K562 (cell line): ENCODE measurements at regions not wholly inside any gene's neighbourhood (a gene's known extent, or its start where the extent isn't known, plus 50 kb on each side); places are given as distances from the start of the nearest gene placed in this dataset.
A peak's percentile ranks its signal among the peaks of the same experiment; 100 is the strongest.

ENCODE experiments used
- ATAC-seq: fragments of 200-7000 bp; cut with Tn5 transposase; 3 replicates; pipeline ENCODE4 v1.9.1; 2020; ENCODE audit warnings: moderate library complexity
- BruUV-seq: library from RNA; stranded (reverse); fragments of 400-500 nt; replicated peaks from 2 replicates; lab custom pipeline; 2021; lab: Mats Ljungman, UMichigan
- CTCF ChIA-PET: fragments of 300-600 bp; formaldehyde crosslinking; extraction: SDS; loops from one replicate; lab custom pipeline; 2021; ENCODE audit warnings: low intra/inter-chr PET ratio; lab: Yijun Ruan, JAX
- POLR2A ChIA-PET: fragments of 300-600, 350-650 bp; sonication (Branson Sonifier 250); formaldehyde crosslinking; extraction: SDS; loops from one replicate; lab custom pipeline; 2021; ENCODE audit warnings: antibody characterized with exemption, inconsistent platforms; lab: Yijun Ruan, JAX
- DNase-seq, 4 experiments: peaks; one replicate each; pipeline versions ENCODE4 v3.0.0 to v3.0.0-alpha.2; 2011 to 2018; ENCODE audit warnings: low spot score in 3 of 4, mixed read lengths in 3 of 4; ENCODE audit errors: extremely low read depth in 1 of 4
- FAIRE-seq: peaks from 2 replicates; lab custom pipeline; 2011; peaks lifted over from hg19 to GRCh38; lab: Jason Lieb, UNC
- H2AFZ ChIP-seq: 2 replicates; pipeline ENCODE4 v1.6.0; 2011; ENCODE audit warnings: low read depth, low read length, control low read depth, inconsistent platforms
- H3K27ac ChIP-seq: fragments of 200-600 bp; 3 replicates; pipeline ENCODE4 v1.8.0; 2011; ENCODE audit warnings: low read depth, mild to moderate bottlenecking, control low read depth, inconsistent platforms, low read length, moderate library complexity, mixed read lengths; ENCODE audit errors: extremely low read depth
- H3K27me3 ChIP-seq, 2 experiments: fragments of 300-600 bp in 1 of 2; 2 replicates in 1 of 2; 3 replicates in 1 of 2; pipeline versions ENCODE4 v1.6.0 to v1.8.0; 2011; ENCODE audit warnings: inconsistent platforms in 2 of 2, low read length in 2 of 2, mild to moderate bottlenecking in 1 of 2, mixed read lengths in 1 of 2, moderate library complexity in 1 of 2; ENCODE audit not compliant: control insufficient read depth in 2 of 2, insufficient read depth in 2 of 2
- H3K36me3 ChIP-seq: fragments of 300-600 bp; 3 replicates; pipeline ENCODE4 v1.8.0; 2011; ENCODE audit warnings: mild to moderate bottlenecking, low read length, inconsistent platforms; ENCODE audit not compliant: control insufficient read depth, insufficient read depth
- H3K4me1 ChIP-seq, 2 experiments: fragments of 200-600 bp in 1 of 2; replicated peaks in 1 of 2; 2 replicates in 1 of 2; 3 replicates in 1 of 2; pipeline versions ENCODE4 v1.5.1 to v1.8.0; 2011; ENCODE audit warnings: inconsistent platforms in 2 of 2, low read length in 2 of 2, mild to moderate bottlenecking in 1 of 2, mixed read lengths in 1 of 2, moderate library complexity in 1 of 2; ENCODE audit not compliant: control insufficient read depth in 2 of 2, insufficient read depth in 2 of 2
- H3K4me2 ChIP-seq: 2 replicates; pipeline ENCODE4 v1.6.1; 2011; ENCODE audit warnings: low read length, control low read depth, inconsistent platforms, mixed read lengths; ENCODE audit not compliant: insufficient read depth
- H3K4me3 ChIP-seq: fragments of 200-600 bp; sonication (generic), shearing (Covaris generic); 2 replicates; pipeline ENCODE4 v1.5.1; 2016; ENCODE audit warnings: control low read depth, inconsistent platforms
- H3K79me2 ChIP-seq: fragments of 200-600 bp; 3 replicates; pipeline ENCODE4 v1.8.0; 2011; ENCODE audit warnings: low read length, inconsistent platforms; ENCODE audit not compliant: control insufficient read depth, insufficient read depth
- H3K9ac ChIP-seq, 2 experiments: 2 replicates each; pipeline versions ENCODE4 v1.6.0 to v1.6.1; 2011; ENCODE audit warnings: low read depth in 2 of 2, low read length in 2 of 2, control low read depth in 1 of 2, inconsistent platforms in 1 of 2, mild to moderate bottlenecking in 1 of 2, mixed read lengths in 1 of 2; ENCODE audit not compliant: insufficient read depth in 1 of 2
- H3K9me1 ChIP-seq: one replicate; pipeline ENCODE4 v1.6.0; 2011; ENCODE audit warnings: inconsistent platforms, mild to moderate bottlenecking, low read length, moderate library complexity; ENCODE audit not compliant: control insufficient read depth, insufficient read depth
- H3K9me3 ChIP-seq: replicated peaks from 2 replicates; pipeline ENCODE4 v1.5.1; 2011; ENCODE audit warnings: low read depth, low read length, inconsistent platforms; ENCODE audit not compliant: control insufficient read depth, insufficient read depth
- H4K20me1 ChIP-seq: replicated peaks from 2 replicates; pipeline ENCODE4 v1.6.1; 2011; ENCODE audit warnings: low read length, inconsistent platforms, mixed read lengths; ENCODE audit not compliant: control insufficient read depth, insufficient read depth
- BCL6 ChIP-seq: fragments of 250-450 bp; sonication (Bioruptor Pico); IDR thresholded peaks from 2 replicates; pipeline ENCODE4 v1.4.0; 2020
- RBBP5 ChIP-seq: fragments of 200-600 bp; sonication (generic); IDR thresholded peaks from 2 replicates; pipeline ENCODE4 v1.6.1; 2012; ENCODE audit warnings: borderline replicate concordance, mild to moderate bottlenecking, low read length, control low read depth, inconsistent platforms; ENCODE audit not compliant: insufficient read depth, poor library complexity, severe bottlenecking
- ZNF668 ChIP-seq: fragments of 250-450 bp; sonication (Bioruptor Pico); IDR thresholded peaks from 2 replicates; pipeline ENCODE4 v1.8.0; 2022; ENCODE audit warnings: mild to moderate bottlenecking, inconsistent platforms
- WGBS: fragments of 100-300 bp; shearing (Covaris generic); methylation state at CpG from one replicate; pipeline ENCODE4 v1.1.6; 2016; ENCODE audit warnings: low coverage, mixed read lengths; ENCODE audit not compliant: insufficient coverage; ENCODE audit errors: missing lambda C conversion rate; 5-methylcytosine and 5-hydroxymethylcytosine counted together
- in situ Hi-C: fragments of 300-500 bp; cut with MboI; formaldehyde crosslinking; loops from 4 replicates; pipeline ENCODE4 v1.15.0; 2018; ENCODE audit warnings: inconsistent platforms, mixed read lengths
- intact Hi-C: fragments of 100-400 bp; cut with micrococcal nuclease; formaldehyde crosslinking; loops from 2 replicates; pipeline ENCODE4 v1.14.2; 2022
- TF ChIP-seq, protein P1 (sequence below): fragments of 250-450 bp; sonication (Bioruptor Pico); IDR thresholded peaks from 2 replicates; pipeline ENCODE4 v1.9.0; 2021; ENCODE audit warnings: mild to moderate bottlenecking, inconsistent platforms

DNA sequence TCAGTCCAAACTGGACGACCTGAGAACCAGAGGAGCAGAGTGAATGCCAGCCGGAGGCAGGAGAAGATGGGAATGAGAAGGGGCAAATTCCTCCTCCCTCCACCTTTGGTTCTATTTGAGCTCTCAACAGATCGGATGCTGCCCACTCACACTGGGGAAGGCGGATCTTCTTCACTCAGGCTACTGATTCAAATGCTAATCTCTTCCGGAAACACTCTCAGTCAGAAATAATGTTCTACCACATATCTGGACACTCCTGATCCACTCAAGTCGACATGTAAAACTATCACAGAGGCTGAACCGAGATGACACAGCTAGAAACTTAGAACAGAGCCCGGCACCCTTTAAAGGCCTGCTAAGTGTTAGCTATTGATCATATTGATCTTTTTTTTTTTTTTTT is 57.4 kb upstream of the GRIN2A start:
- no peaks in the 10 kb centered on the region for H3K9me1 ChIP-seq
- H3K9ac ChIP-seq, result no peak overlapping the region; a peak in 1 of 4 replicates
- H3K79me2 ChIP-seq, result no peaks in the 10 kb centered on the region
- WGBS, result 5% methylated on average over 8 of the region's 8 CpGs
- BruUV-seq, result no TSS peak
- H3K4me3 ChIP-seq, result no peak overlapping the region
- no peak overlapping the region for H3K27ac ChIP-seq
- DNase-seq, result peak in 1 of 4 experiments; percentile 13
- no peaks in the 10 kb centered on the region for H4K20me1 ChIP-seq
- no peaks in the 10 kb centered on the region for H3K36me3 ChIP-seq
- H3K27me3 ChIP-seq, result peaks cover 6 to 34% of the 10 kb centered on the region in 2 experiments; a peak in 3 of 5 replicates
- no peak; the same call in 2 of the 3 replicates for ATAC-seq
- H3K9me3 ChIP-seq, result no peaks in the 10 kb centered on the region
- intact Hi-C loops (no loop called here), in situ Hi-C loops (no loop called here)
- FAIRE-seq, result no peak
- TF ChIP-seq BCL6 (CRISPR knock-in tag), result no peak
- TF ChIP-seq, protein P1, sequence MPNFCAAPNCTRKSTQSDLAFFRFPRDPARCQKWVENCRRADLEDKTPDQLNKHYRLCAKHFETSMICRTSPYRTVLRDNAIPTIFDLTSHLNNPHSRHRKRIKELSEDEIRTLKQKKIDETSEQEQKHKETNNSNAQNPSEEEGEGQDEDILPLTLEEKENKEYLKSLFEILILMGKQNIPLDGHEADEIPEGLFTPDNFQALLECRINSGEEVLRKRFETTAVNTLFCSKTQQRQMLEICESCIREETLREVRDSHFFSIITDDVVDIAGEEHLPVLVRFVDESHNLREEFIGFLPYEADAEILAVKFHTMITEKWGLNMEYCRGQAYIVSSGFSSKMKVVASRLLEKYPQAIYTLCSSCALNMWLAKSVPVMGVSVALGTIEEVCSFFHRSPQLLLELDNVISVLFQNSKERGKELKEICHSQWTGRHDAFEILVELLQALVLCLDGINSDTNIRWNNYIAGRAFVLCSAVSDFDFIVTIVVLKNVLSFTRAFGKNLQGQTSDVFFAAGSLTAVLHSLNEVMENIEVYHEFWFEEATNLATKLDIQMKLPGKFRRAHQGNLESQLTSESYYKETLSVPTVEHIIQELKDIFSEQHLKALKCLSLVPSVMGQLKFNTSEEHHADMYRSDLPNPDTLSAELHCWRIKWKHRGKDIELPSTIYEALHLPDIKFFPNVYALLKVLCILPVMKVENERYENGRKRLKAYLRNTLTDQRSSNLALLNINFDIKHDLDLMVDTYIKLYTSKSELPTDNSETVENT (CRISPR knock-in tag), result no peak
- no peak for TF ChIP-seq ZNF668 (CRISPR knock-in tag)
- no peak for TF ChIP-seq RBBP5
- ChIA-PET POLR2A (no interaction called here), CTCF (no interaction called here)
- no peaks in the 10 kb centered on the region; a peak in 2 of 5 replicates for H3K4me1 ChIP-seq
- H2AFZ ChIP-seq, result no peak overlapping the region
- H3K4me2 ChIP-seq, result no peak overlapping the region
